KMS-11 (cell line): ENCODE measurements at regions not wholly inside any gene's neighbourhood (a gene's known extent, or its start where the extent isn't known, plus 50 kb on each side); places are given as distances from the start of the nearest gene placed in this dataset.

Experiments
- H2AFZ ChIP-seq: fragments of 200-600 bp; sonication (generic); 2 replicates; pipeline ENCODE4 v1.6.1; 2016; ENCODE audit warnings: antibody characterized with exemption, mixed run types, low read depth
- H3K27ac ChIP-seq: fragments of 200-600 bp; sonication (generic); 2 replicates; pipeline ENCODE4 v1.6.1; 2016; ENCODE audit warnings: mild to moderate bottlenecking, mixed run types
- H3K27me3 ChIP-seq: fragments of 200-600 bp; sonication (generic); 2 replicates; pipeline ENCODE4 v1.6.1; 2017; ENCODE audit warnings: mild to moderate bottlenecking, low read depth, mixed run types, moderate library complexity; ENCODE audit not compliant: insufficient read depth
- H3K36me3 ChIP-seq: fragments of 200-600 bp; sonication (generic); 2 replicates; pipeline ENCODE4 v1.6.1; 2017; ENCODE audit warnings: mild to moderate bottlenecking, mixed run types; ENCODE audit not compliant: insufficient read depth
- H3K4me1 ChIP-seq: fragments of 200-600 bp; sonication (generic); 2 replicates; pipeline ENCODE4 v1.6.1; 2016; ENCODE audit warnings: mild to moderate bottlenecking, low read depth, mixed run types; ENCODE audit not compliant: poor library complexity, severe bottlenecking
- H3K4me2 ChIP-seq: fragments of 200-600 bp; sonication (generic); 2 replicates; pipeline ENCODE4 v1.7.0; 2016; ENCODE audit warnings: mild to moderate bottlenecking, mixed run types
- H3K4me3 ChIP-seq: fragments of 200-600 bp; sonication (generic); IDR thresholded peaks from 2 replicates; pipeline ENCODE4 v1.6.1; 2017; ENCODE audit warnings: low read depth, low read length, mixed read lengths; ENCODE audit not compliant: insufficient read depth
- H3K79me2 ChIP-seq: fragments of 200-600 bp; sonication (generic); 2 replicates; pipeline ENCODE4 v1.6.1; 2016; ENCODE audit warnings: low read depth, mixed run types; ENCODE audit not compliant: insufficient read depth
- H3K9ac ChIP-seq: fragments of 200-600 bp; sonication (generic); 2 replicates; pipeline ENCODE4 v1.6.1; 2016; ENCODE audit warnings: mild to moderate bottlenecking, mixed run types
- H4K20me1 ChIP-seq: fragments of 200-600 bp; sonication (generic); 2 replicates; pipeline ENCODE4 v1.6.1; 2016; ENCODE audit warnings: mild to moderate bottlenecking, mixed run types; ENCODE audit not compliant: insufficient read depth
- CTCF ChIP-seq: fragments of 200-600 bp; sonication (generic); conservative IDR thresholded peaks from 2 replicates; pipeline ENCODE4 v1.6.1; 2017; ENCODE audit warnings: low read depth, mild to moderate bottlenecking, antibody characterized with exemption, low read length, moderate library complexity, mixed read lengths

- no peak overlapping the region for H3K4me3 ChIP-seq
- no peaks in the 10 kb centered on the region for H3K36me3 ChIP-seq
Measured at GRCh38 chr5:174398171-174398570, 326.2 kb upstream of the MSX2 start.

GRCh38 chr5:174399411-174399810 is 325.0 kb upstream of the MSX2 start:
- H3K4me2 ChIP-seq: no peak overlapping the region
- no peaks in the 10 kb centered on the region for H3K36me3 ChIP-seq
- no peaks in the 10 kb centered on the region for H3K27me3 ChIP-seq
- no peaks in the 10 kb centered on the region for H4K20me1 ChIP-seq
- H3K27ac ChIP-seq: no peak overlapping the region
- H2AFZ ChIP-seq: no peak overlapping the region
- no peaks in the 10 kb centered on the region for H3K4me1 ChIP-seq
- TF ChIP-seq CTCF: no peak
- H3K79me2 ChIP-seq: no peaks in the 10 kb centered on the region
- no peak overlapping the region for H3K4me3 ChIP-seq
- no peak overlapping the region for H3K9ac ChIP-seq

More at GRCh38 chr5:174398171-174398570, 326.2 kb upstream of the MSX2 start:
- H3K27me3 ChIP-seq: no peaks in the 10 kb centered on the region
- H3K9ac ChIP-seq: no peak overlapping the region
- no peaks in the 10 kb centered on the region for H3K4me1 ChIP-seq
- no peak overlapping the region for H2AFZ ChIP-seq
- no peak for TF ChIP-seq CTCF
- no peaks in the 10 kb centered on the region for H3K79me2 ChIP-seq
- no peaks in the 10 kb centered on the region for H4K20me1 ChIP-seq
- no peak overlapping the region for H3K4me2 ChIP-seq
- no peak overlapping the region for H3K27ac ChIP-seq

- H3K27ac ChIP-seq: no peak overlapping the region
- H3K4me1 ChIP-seq: no peaks in the 10 kb centered on the region
- no peak overlapping the region for H3K4me3 ChIP-seq
- no peaks in the 10 kb centered on the region for H3K79me2 ChIP-seq
- no peak overlapping the region for H2AFZ ChIP-seq
- no peaks in the 10 kb centered on the region for H3K27me3 ChIP-seq
- no peaks in the 10 kb centered on the region for H4K20me1 ChIP-seq
- no peaks in the 10 kb centered on the region for H3K36me3 ChIP-seq
- H3K9ac ChIP-seq: no peak overlapping the region
- TF ChIP-seq CTCF: no peak
- no peak overlapping the region for H3K4me2 ChIP-seq
Measured at GRCh38 chr5:174400461-174400860, 323.9 kb upstream of the MSX2 start.

GRCh38 chr5:174401793-174402192 is 322.6 kb upstream of the MSX2 start:
- no peak overlapping the region for H2AFZ ChIP-seq
- H3K27me3 ChIP-seq: no peaks in the 10 kb centered on the region
- no peaks in the 10 kb centered on the region for H3K4me1 ChIP-seq
- no peaks in the 10 kb centered on the region for H4K20me1 ChIP-seq
- H3K36me3 ChIP-seq: no peaks in the 10 kb centered on the region
- no peak for TF ChIP-seq CTCF
- H3K9ac ChIP-seq: no peak overlapping the region
- H3K4me3 ChIP-seq: no peak overlapping the region
- no peak overlapping the region for H3K4me2 ChIP-seq
- H3K79me2 ChIP-seq: no peaks in the 10 kb centered on the region
- H3K27ac ChIP-seq: no peak overlapping the region
